HepG2 (cell line): ENCODE measurements at regions not wholly inside any gene's neighbourhood (a gene's known extent, or its start where the extent isn't known, plus 50 kb on each side); places are given as distances from the start of the nearest gene placed in this dataset.
A peak's percentile ranks its signal among the peaks of the same experiment; 100 is the strongest.

Experiments used
- ATAC-seq: fragments of 200-7000 bp; cut with Tn5 transposase; 3 replicates; pipeline ENCODE4 v1.9.1; 2020; ENCODE audit warnings: mild to moderate bottlenecking, moderate library complexity
- BruUV-seq: library from RNA; stranded (reverse); fragments of 400-500 nt; replicated peaks from 2 replicates; lab custom pipeline; 2021; lab: Mats Ljungman, UMichigan
- CTCF ChIA-PET: fragments of 300-600 bp; formaldehyde crosslinking; extraction: SDS; loops from one replicate; lab custom pipeline; 2021; ENCODE audit warnings: low total read pairs, inconsistent platforms, low intra/inter-chr PET ratio; lab: Yijun Ruan, JAX
- POLR2A ChIA-PET: fragments of 350-600 bp; sonication (Branson Sonifier 250); formaldehyde crosslinking; loops from one replicate; lab custom pipeline; 2020; ENCODE audit warnings: antibody characterized with exemption, inconsistent platforms; lab: Yijun Ruan, JAX
- DNase-seq: peaks from one replicate; pipeline ENCODE4 v3.0.0-alpha.2; 2015; ENCODE audit warnings: low spot score
- FAIRE-seq: peaks from 3 replicates; lab custom pipeline; 2011; peaks lifted over from hg19 to GRCh38; lab: Jason Lieb, UNC
- H2AFZ ChIP-seq: one replicate; pipeline ENCODE4 v1.6.1; 2011; ENCODE audit warnings: low read length, inconsistent platforms
- H3K27ac ChIP-seq: fragments of 300-600 bp; 3 replicates; pipeline ENCODE4 v1.8.0; 2011; ENCODE audit warnings: mixed run types, mild to moderate bottlenecking, mixed read lengths, low read length, inconsistent platforms; ENCODE audit not compliant: insufficient read depth; ENCODE audit errors: extremely low read length
- H3K27me3 ChIP-seq, 2 experiments: fragments of 200-600 bp in 1 of 2; 2 replicates in 1 of 2; 3 replicates in 1 of 2; pipeline versions ENCODE4 v1.6.0 to v1.8.0; 2011; ENCODE audit warnings: low read length in 2 of 2, mild to moderate bottlenecking in 2 of 2, moderate library complexity in 2 of 2, inconsistent platforms in 1 of 2; ENCODE audit not compliant: insufficient read depth in 2 of 2, control insufficient read depth in 1 of 2
- H3K36me3 ChIP-seq, 2 experiments: fragments of 200-600 bp in 1 of 2; replicated peaks in 1 of 2; 2 replicates in 1 of 2; 3 replicates in 1 of 2; pipeline versions ENCODE4 v1.5.1 to v1.8.0; 2011; ENCODE audit warnings: low read length in 2 of 2, inconsistent platforms in 1 of 2; ENCODE audit not compliant: insufficient read depth in 2 of 2, control insufficient read depth in 1 of 2
- H3K4me1 ChIP-seq: 2 replicates; pipeline ENCODE4 v1.5.1; 2012; ENCODE audit warnings: low read length, inconsistent platforms; ENCODE audit not compliant: insufficient read depth
- H3K4me2 ChIP-seq: 2 replicates; pipeline ENCODE4 v1.6.0; 2011; ENCODE audit warnings: low read depth, low read length, inconsistent platforms
- H3K4me3 ChIP-seq, 3 experiments: fragments of 200-600 bp in 1 of 3; sonication (generic), shearing (Covaris generic) in 1 of 3; replicated peaks in 1 of 3; 2 replicates each; pipeline ENCODE4 v1.5.1; 2011 to 2016; ENCODE audit warnings: low read length in 3 of 3, inconsistent platforms in 2 of 3, low read depth in 2 of 3, mild to moderate bottlenecking in 2 of 3, control low read depth in 1 of 3, mixed read lengths in 1 of 3; ENCODE audit not compliant: insufficient read depth in 1 of 3
- H3K79me2 ChIP-seq: one replicate; pipeline ENCODE4 v1.6.1; 2011; ENCODE audit warnings: low read length, inconsistent platforms; ENCODE audit not compliant: insufficient read depth
- H3K9ac ChIP-seq: 2 replicates; pipeline ENCODE4 v1.6.0; 2011; ENCODE audit warnings: mild to moderate bottlenecking, low read depth, low read length, inconsistent platforms; ENCODE audit not compliant: insufficient read depth
- H3K9me3 ChIP-seq: 2 replicates; pipeline ENCODE4 v1.5.1; 2012; ENCODE audit warnings: mild to moderate bottlenecking, low read length
- H4K20me1 ChIP-seq: 2 replicates; pipeline ENCODE4 v1.6.0; 2011; ENCODE audit warnings: inconsistent platforms, mild to moderate bottlenecking, low read length, moderate library complexity; ENCODE audit not compliant: insufficient read depth
- ATF1 ChIP-seq: IDR thresholded peaks from 2 replicates; pipeline ENCODE4 v1.6.1; 2016; ENCODE audit warnings: mild to moderate bottlenecking, control low read depth
- ATF4 ChIP-seq, 2 experiments: fragments of 450-650 bp in 1 of 2; sonication (generic) in 1 of 2; formaldehyde crosslinking; IDR thresholded peaks; 2 replicates each; pipeline versions ENCODE4 v1.5.0 to v1.8.0; 2020 to 2022; ENCODE audit warnings: mild to moderate bottlenecking in 1 of 2, missing genetic modification reagents in 1 of 2
- CHD2 ChIP-seq: IDR thresholded peaks from 2 replicates; pipeline ENCODE4 v1.6.1; 2011; ENCODE audit warnings: low read depth, low read length, improper control_type of control experiment
- FLYWCH1 ChIP-seq: sonication (generic); formaldehyde crosslinking; IDR thresholded peaks from 2 replicates; pipeline ENCODE4 v1.8.1; 2023; ENCODE audit warnings: mild to moderate bottlenecking, missing genetic modification reagents
- GTF3A ChIP-seq: sonication (generic); formaldehyde crosslinking; conservative IDR thresholded peaks from 2 replicates; pipeline ENCODE4 v1.4.0; 2020; ENCODE audit warnings: mild to moderate bottlenecking, missing genetic modification reagents
- HNF1B ChIP-seq: sonication (generic); formaldehyde crosslinking; IDR thresholded peaks from 2 replicates; pipeline ENCODE4 v1.5.1; 2020; ENCODE audit warnings: mild to moderate bottlenecking, moderate library complexity, missing genetic modification reagents
- SRSF9 ChIP-seq: fragments of 200-400 bp; formaldehyde crosslinking; IDR thresholded peaks from 2 replicates; pipeline ENCODE4 v1.6.1; 2018; ENCODE audit warnings: borderline replicate concordance, mild to moderate bottlenecking, low read depth, low read length; ENCODE audit not compliant: insufficient read depth, poor library complexity, severe bottlenecking
- SSRP1 ChIP-seq: IDR thresholded peaks from 2 replicates; pipeline ENCODE4 v1.6.1; 2016; ENCODE audit warnings: control low read depth
- ZBTB4 ChIP-seq: sonication (generic); formaldehyde crosslinking; IDR thresholded peaks from 2 replicates; pipeline ENCODE4 v1.4.0; 2020; ENCODE audit warnings: missing genetic modification reagents, mild to moderate bottlenecking, borderline replicate concordance
- ZNF549 ChIP-seq: sonication (generic); formaldehyde crosslinking; IDR thresholded peaks from 2 replicates; pipeline ENCODE4 v1.5.0; 2020; ENCODE audit warnings: missing genetic modification reagents
- ZNF883 ChIP-seq: sonication (generic); formaldehyde crosslinking; IDR thresholded peaks from 2 replicates; pipeline ENCODE4 v1.5.1; 2020; ENCODE audit warnings: mild to moderate bottlenecking, missing genetic modification reagents; ENCODE audit errors: not compliant biosample characterization
- ZSCAN29 ChIP-seq: sonication (generic); formaldehyde crosslinking; conservative IDR thresholded peaks from 2 replicates; pipeline ENCODE4 v1.4.0; 2020; ENCODE audit warnings: mild to moderate bottlenecking, missing genetic modification reagents
- ZSCAN30 ChIP-seq: sonication (generic); formaldehyde crosslinking; IDR thresholded peaks from 2 replicates; pipeline ENCODE4 v1.5.0; 2020; ENCODE audit warnings: mild to moderate bottlenecking, missing genetic modification reagents
- WGBS: methylation state at CpG from one replicate; pipeline ENCODE4 v1.1.6; 2017; ENCODE audit warnings: low lambda C conversion rate; 5-methylcytosine and 5-hydroxymethylcytosine counted together
- in situ Hi-C: cut with HindIII; loops from 2 replicates; pipeline ENCODE4 v1.10.0; 2017; ENCODE audit warnings: low pct_unique_long_range_greater_than_20kb; ENCODE audit not compliant: extremely low pct_ligation_motif_present
- intact Hi-C: fragments of 100-400 bp; cut with micrococcal nuclease; formaldehyde crosslinking; loops from one replicate; pipeline ENCODE4 v1.10.0; 2022; ENCODE audit not compliant: unreplicated experiment

- no peak for TF ChIP-seq ZBTB4 (CRISPR knock-in tag)
- no peak for TF ChIP-seq ZSCAN30 (CRISPR knock-in tag)
- no peak for TF ChIP-seq SSRP1
- TF ChIP-seq GTF3A (CRISPR knock-in tag): no peak
- TF ChIP-seq SRSF9: no peak
- no peak for TF ChIP-seq ZNF883 (CRISPR knock-in tag)
- no peak for TF ChIP-seq ATF1 (CRISPR knock-in tag)
These were observed 703.1 kb downstream of the RFPL4B start (continued) for GRCh38 chr6:113050010-113050858.

- H3K9ac ChIP-seq: no peak overlapping the region
- no peaks in the 10 kb centered on the region for H3K27me3 ChIP-seq
- no peak overlapping the region for H3K4me3 ChIP-seq
- ATAC-seq (peak; percentile 37; the same call in 2 of the 3 replicates), FAIRE-seq (no peak), DNase-seq (no peak)
- no peak overlapping the region for H3K4me2 ChIP-seq
- ChIA-PET POLR2A (no interaction called here), CTCF (no interaction called here)
- TF ChIP-seq CHD2: no peak
- TF ChIP-seq ZNF549 (CRISPR knock-in tag): no peak
- TF ChIP-seq ZSCAN29 (CRISPR knock-in tag): no peak
- no peak for TF ChIP-seq HNF1B (CRISPR knock-in tag)
- no peak for TF ChIP-seq ZNF883 (CRISPR knock-in tag)
- TF ChIP-seq ATF4 (CRISPR knock-in tag; IDR thresholded peaks at IDR 0.05): no peak
- no peak for TF ChIP-seq FLYWCH1
- intact Hi-C loops (no loop called here), in situ Hi-C loops (no loop called here)
- WGBS: 11% methylated on average over 5 of the region's 5 CpGs
- H3K36me3 ChIP-seq: no peaks in the 10 kb centered on the region
- H3K79me2 ChIP-seq: no peaks in the 10 kb centered on the region
- H3K9me3 ChIP-seq: no peaks in the 10 kb centered on the region
- H4K20me1 ChIP-seq: no peaks in the 10 kb centered on the region
- no peaks in the 10 kb centered on the region for H3K4me1 ChIP-seq
- no peak overlapping the region for H3K27ac ChIP-seq
- BruUV-seq: no TSS peak
- H2AFZ ChIP-seq: no peak overlapping the region
These were observed 703.8 kb downstream of the RFPL4B start for GRCh38 chr6:113050979-113051378.
